Large intestine (tissue), 3 donors: ENCODE measurements at regions not wholly inside any gene's neighbourhood (a gene's known extent, or its start where the extent isn't known, plus 50 kb on each side); places are given as distances from the start of the nearest gene placed in this dataset.

Source experiments
- DNase-seq, 2 donors: peaks; one replicate each; pipeline versions ENCODE4 v3.0.0 to v3.0.0-alpha.2; 2013
- H3K27ac ChIP-seq: one replicate; pipeline ENCODE4 v1.5.1; 2013; ENCODE audit warnings: low read length
- H3K27me3 ChIP-seq: 2 replicates; pipeline ENCODE4 v1.6.1; 2013; ENCODE audit warnings: low read length; ENCODE audit not compliant: control insufficient read depth, insufficient read depth
- H3K36me3 ChIP-seq: 2 replicates; pipeline ENCODE4 v1.6.1; 2013; ENCODE audit warnings: low read length; ENCODE audit not compliant: control insufficient read depth, insufficient read depth
- H3K4me1 ChIP-seq: one replicate; pipeline ENCODE4 v1.6.1; 2013; ENCODE audit warnings: low read length; ENCODE audit not compliant: control insufficient read depth, insufficient read depth
- H3K4me3 ChIP-seq: one replicate; pipeline ENCODE4 v1.5.1; 2013; ENCODE audit warnings: low read length
- H3K9me3 ChIP-seq: one replicate; pipeline ENCODE4 v1.6.1; 2013; ENCODE audit warnings: mild to moderate bottlenecking, low read depth, low read length, moderate library complexity; ENCODE audit not compliant: control insufficient read depth
- WGBS: methylation state at CpG from one replicate; pipeline ENCODE4 v1.1.5; 2013; ENCODE audit warnings: low lambda C conversion rate; ENCODE audit not compliant: insufficient coverage; 5-methylcytosine and 5-hydroxymethylcytosine counted together

DNA sequence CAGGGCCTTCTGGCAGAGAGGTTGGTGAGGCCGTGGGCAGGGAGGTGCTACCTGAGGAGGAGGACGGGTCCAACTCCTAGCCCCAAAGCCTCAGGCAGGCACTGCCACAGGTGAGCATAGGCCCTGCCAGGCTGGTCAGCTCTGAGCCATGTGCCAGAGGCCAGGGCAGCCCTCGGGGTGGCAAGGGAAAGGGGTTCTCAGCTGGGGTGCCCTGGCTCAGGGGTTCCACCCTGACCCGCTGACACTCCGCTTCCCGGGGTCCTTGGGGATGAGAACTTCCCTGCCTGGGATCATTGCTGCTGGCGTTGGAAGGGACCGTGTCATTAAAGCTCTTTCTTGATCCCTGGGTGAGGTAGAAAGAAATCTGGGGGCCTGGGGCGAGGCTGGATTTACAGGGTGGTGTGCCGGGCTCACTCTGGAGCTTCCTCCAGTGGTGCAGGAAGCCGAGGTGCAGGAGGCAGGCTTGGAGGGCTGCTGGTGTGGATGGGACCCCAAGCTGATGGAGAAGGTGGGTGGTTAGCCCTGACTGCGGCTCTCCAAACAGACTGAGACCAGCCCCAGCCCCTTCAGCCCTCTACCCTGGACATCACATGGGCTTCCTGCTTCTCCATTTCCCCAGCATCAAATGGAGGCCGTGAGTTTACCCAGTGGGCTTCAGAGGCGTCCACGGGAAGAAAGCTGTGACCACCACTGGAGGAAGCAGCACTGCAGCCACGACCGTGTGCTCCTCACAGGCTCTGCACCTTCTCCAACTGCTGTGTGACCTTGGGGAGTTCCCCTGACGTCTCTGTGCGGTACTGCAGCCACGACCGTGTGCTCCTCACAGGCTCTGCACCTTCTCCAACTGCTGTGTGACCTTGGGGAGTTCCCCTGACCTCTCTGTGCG is 295.2 kb downstream of the NDUFA10 start:
- H3K4me3 ChIP-seq = no peak overlapping the region
- H3K27ac ChIP-seq = no peak overlapping the region
- H3K27me3 ChIP-seq = no peaks in the 10 kb centered on the region
- no peaks in the 10 kb centered on the region for H3K4me1 ChIP-seq
- no peaks in the 10 kb centered on the region for H3K36me3 ChIP-seq
- H3K9me3 ChIP-seq = no peaks in the 10 kb centered on the region
- no peak for DNase-seq
- no CpG with 5 or more reads among the region's 22 CpGs for whole genome bisulfite sequencing

- H3K4me3 ChIP-seq = no peak overlapping the region
- no peak overlapping the region for H3K27ac ChIP-seq
- H3K4me1 ChIP-seq = no peaks in the 10 kb centered on the region
- no peaks in the 10 kb centered on the region for H3K27me3 ChIP-seq
- H3K36me3 ChIP-seq = no peaks in the 10 kb centered on the region
- DNase-seq = no peak
- no peaks in the 10 kb centered on the region for H3K9me3 ChIP-seq
- no CpG with 5 or more reads among the region's 17 CpGs for WGBS
These were observed 296.0 kb downstream of the NDUFA10 start for GRCh38 chr2:239729151-239729550.

DNA sequence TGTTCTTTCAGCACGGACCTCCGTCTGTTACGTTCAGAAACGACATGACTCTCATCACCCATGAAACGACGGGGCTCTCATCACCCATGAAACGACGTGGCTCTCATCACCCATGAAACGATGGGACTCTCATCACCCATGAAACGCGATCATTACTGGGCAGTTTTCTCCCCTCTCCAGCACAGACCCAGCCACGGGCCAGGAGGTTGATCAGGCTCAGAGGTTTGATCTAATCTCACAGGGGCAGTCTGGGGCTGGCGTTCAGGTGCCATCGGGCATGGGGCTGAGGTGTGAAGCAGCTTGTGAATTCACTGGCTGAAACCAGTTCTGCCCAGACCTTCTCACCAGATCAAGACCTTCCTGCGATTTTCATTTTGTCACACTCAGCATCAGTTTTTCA is 296.4 kb downstream of the NDUFA10 start:
- WGBS = no CpG with 5 or more reads among the region's 15 CpGs
- Histone ChIP-seq H3K27ac (no peak overlapping the region), H3K4me1 (no peaks in the 10 kb centered on the region), H3K9me3 (no peaks in the 10 kb centered on the region), H3K27me3 (no peaks in the 10 kb centered on the region), H3K4me3 (no peak overlapping the region), H3K36me3 (no peaks in the 10 kb centered on the region)
- DNase-seq = no peak

DNA sequence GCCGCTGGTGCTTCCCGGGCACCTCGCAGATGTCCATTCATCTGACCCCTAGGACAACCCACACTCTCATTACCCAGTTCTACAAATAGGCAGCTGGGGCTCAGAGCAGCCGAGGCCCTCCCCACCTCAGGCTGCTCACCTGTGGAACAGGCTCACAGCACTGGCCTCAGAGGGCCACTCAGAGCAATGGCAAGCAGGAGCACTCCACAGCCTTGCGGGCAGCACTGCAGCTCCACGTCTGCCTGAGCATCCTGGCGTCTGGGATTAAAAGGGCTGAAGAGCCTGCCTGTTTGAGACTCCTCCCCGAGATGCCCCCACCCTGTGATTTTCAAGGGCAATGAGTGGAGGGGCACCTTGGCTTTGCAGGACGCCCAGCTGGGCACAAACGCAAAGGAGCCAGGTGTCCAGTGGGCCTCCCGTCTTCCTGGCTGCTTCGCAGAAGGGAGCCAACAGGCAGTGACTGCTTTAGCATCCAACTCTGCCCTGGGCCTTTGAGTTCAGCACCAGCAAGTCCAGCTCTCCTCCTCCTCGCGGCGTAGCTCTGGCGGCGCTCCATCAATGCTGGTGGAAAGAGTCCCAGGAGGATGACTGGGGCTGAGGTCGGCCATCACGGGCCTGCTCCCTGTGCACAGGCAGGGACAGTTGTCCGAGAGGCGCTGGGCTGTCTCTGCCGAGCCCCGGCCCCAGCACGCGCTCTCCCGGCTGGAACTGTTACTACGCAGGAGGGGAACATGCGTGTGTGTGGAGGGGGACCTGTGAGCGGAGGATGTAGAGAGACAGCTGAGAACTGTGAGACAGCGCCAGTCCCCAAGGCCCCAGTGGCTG is 297.2 kb downstream of the NDUFA10 start:
- DNase-seq = no peak
- H3K4me3 ChIP-seq = no peak overlapping the region
- no peaks in the 10 kb centered on the region for H3K27me3 ChIP-seq
- H3K9me3 ChIP-seq = no peaks in the 10 kb centered on the region
- WGBS = no CpG with 5 or more reads among the region's 30 CpGs
- no peaks in the 10 kb centered on the region for H3K36me3 ChIP-seq
- no peak overlapping the region for H3K27ac ChIP-seq
- H3K4me1 ChIP-seq = no peaks in the 10 kb centered on the region

DNA sequence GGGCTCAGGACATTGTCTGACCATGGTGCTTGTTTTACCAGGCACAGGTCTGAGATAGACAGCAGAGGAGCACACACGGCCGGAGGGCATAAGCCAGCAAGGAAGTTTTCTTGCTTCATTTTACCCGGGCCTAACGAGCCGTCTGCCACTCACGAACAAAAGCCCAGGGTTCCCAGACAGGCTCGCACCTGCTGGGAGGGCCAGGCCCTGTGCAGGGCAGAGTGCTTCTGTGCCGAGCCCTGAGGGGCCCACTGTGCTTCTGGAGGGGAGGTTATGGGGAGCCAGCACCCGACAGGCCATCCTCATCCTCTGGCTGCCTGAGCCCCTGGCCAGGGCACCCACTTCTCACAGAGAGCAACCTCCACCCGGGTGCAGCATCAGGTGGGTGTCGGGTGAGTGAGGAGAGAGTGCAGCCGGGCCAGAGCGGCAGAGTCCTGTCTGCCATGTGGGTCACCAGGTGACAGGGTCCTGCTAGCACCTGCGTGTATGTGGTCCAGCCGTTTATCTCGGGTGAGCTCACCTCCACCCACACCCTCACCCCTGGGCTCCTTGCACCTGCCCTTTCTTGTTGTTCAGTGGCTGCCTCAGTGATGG is 297.9 kb downstream of the NDUFA10 start:
- no CpG with 5 or more reads among the region's 16 CpGs for WGBS
- DNase-seq = no peak
- H3K9me3 ChIP-seq = no peaks in the 10 kb centered on the region

DNA sequence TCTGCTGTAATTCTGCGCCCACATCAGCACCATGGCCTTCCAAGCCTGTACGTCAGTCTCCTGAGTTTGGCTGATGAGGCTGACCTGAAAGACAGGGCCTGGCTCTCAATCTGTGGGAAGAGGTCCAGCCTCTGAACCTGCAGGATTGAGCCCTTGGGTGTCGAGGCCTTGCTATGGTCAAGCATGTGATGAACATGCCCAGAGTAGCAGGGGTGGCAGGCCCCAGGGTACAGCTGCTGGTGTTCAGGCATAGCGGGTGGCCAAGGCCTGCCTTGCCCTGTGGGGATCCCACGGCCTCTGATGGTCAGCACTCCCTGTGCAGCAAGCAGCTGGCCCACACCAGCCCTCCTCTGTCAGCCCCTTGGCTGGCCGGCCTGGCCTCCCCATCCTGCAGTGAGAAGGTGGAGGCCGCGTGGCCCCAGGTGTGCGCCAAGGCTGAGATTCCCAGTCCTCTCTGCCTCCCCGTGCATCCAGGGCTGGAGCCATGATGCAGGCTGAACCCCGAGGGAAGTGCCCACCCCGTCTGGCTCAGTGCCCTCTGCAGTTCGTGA is 298.4 kb downstream of the NDUFA10 start:
- Histone ChIP-seq H3K27me3 (no peaks in the 10 kb centered on the region), H3K36me3 (no peaks in the 10 kb centered on the region), H3K9me3 (no peaks in the 10 kb centered on the region), H3K27ac (no peak overlapping the region), H3K4me1 (no peaks in the 10 kb centered on the region), H3K4me3 (no peak overlapping the region)
- no CpG with 5 or more reads among the region's 13 CpGs for WGBS
- DNase-seq = no peak

More for the DNA sequence above, 297.9 kb downstream of the NDUFA10 start:
- no peaks in the 10 kb centered on the region for H3K36me3 ChIP-seq
- H3K4me3 ChIP-seq = no peak overlapping the region
- H3K27ac ChIP-seq = no peak overlapping the region
- H3K4me1 ChIP-seq = no peaks in the 10 kb centered on the region
- H3K27me3 ChIP-seq = no peaks in the 10 kb centered on the region

GRCh38 chr2:239726091-239726591 is 299.0 kb downstream of the NDUFA10 start:
- no peak overlapping the region for H3K4me3 ChIP-seq
- WGBS = no CpG with 5 or more reads among the region's 18 CpGs
- H3K36me3 ChIP-seq = no peaks in the 10 kb centered on the region
- no peak overlapping the region for H3K27ac ChIP-seq
- no peak for DNase-seq
- no peaks in the 10 kb centered on the region for H3K9me3 ChIP-seq
- H3K27me3 ChIP-seq = no peaks in the 10 kb centered on the region
- H3K4me1 ChIP-seq = no peaks in the 10 kb centered on the region

GRCh38 chr2:239725551-239725890 is 299.6 kb downstream of the NDUFA10 start:
- Histone ChIP-seq H3K4me1 (no peaks in the 10 kb centered on the region), H3K36me3 (no peaks in the 10 kb centered on the region), H3K4me3 (no peak overlapping the region), H3K27me3 (no peaks in the 10 kb centered on the region), H3K27ac (no peak overlapping the region), H3K9me3 (no peaks in the 10 kb centered on the region)
- no CpG with 5 or more reads among the region's 7 CpGs for WGBS
- DNase-seq = no peak

- H3K9me3 ChIP-seq = no peaks in the 10 kb centered on the region
- no peaks in the 10 kb centered on the region for H3K36me3 ChIP-seq
- no peak overlapping the region for H3K4me3 ChIP-seq
- no peak for DNase-seq
- no peaks in the 10 kb centered on the region for H3K4me1 ChIP-seq
- H3K27ac ChIP-seq = no peak overlapping the region
- no peaks in the 10 kb centered on the region for H3K27me3 ChIP-seq
- no CpG with 5 or more reads among the region's 14 CpGs for WGBS
These were observed 300.1 kb downstream of the NDUFA10 start for GRCh38 chr2:239724851-239725550.
